ENCODE measurements at regions not wholly inside any gene's neighbourhood (a gene's known extent, or its start where the extent isn't known, plus 50 kb on each side); places are given as distances from the start of the nearest gene placed in this dataset.
"Not testable (repeated sequence)": the region's sequence is repeated elsewhere in the genome, so short reads cannot be mapped to it uniquely, and the experiment has no call there.

DNA sequence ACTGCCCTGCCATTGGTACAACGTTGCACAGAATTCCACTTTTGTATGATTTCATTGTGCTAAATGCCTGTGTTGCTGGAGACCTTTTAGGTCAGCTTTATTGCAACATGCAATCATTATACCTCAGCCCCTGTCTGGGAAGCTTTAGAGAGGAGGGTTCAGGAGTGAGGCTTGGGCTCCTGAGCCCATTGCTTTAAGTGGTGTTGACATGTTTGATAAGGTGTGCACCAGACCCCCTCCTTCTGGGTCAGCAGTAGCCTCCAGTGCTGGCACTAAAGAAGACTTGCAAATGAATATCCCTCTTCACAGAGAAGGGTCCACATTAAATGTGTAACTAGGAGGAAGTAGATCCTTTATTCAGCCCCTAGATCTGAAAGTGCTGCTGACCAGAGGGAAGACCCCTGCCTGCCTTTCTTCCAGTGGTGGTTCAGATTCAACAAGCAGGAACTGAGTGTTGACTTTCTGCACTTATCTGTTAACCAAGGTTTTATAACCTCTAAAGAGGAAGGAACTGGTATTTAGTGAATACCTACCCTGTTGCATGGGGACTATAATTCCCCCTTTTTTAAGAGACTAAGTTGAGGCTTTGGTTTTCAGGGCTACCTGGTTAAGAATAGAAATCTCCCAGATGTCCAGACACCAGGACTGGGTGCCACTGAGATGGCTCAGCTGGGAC, 369.4 kb upstream of the IGFBP3 start:
- DNase-seq (ENCODE audit: low spot score) = no peak

DNA sequence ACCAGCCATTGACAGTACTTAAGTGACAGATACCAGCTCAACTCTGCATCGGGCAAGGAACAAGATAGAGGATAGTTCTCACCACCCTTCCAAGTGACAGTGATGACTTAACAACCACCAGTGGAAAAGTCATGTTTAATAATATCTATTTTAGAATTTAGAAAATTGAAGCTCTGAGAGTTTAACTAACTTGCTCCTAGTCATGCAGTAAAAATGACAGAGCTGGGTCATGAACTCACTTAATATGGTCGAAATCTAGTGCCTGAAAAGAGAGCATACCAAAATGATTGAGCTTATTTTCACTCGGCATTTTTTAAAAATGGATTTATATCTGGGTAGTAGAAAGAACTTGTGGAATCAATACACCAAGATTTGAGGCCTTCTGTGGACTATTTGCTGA, 367.8 kb upstream of the IGFBP3 start:
- no peak for DNase-seq (ENCODE audit: low spot score)

DNA sequence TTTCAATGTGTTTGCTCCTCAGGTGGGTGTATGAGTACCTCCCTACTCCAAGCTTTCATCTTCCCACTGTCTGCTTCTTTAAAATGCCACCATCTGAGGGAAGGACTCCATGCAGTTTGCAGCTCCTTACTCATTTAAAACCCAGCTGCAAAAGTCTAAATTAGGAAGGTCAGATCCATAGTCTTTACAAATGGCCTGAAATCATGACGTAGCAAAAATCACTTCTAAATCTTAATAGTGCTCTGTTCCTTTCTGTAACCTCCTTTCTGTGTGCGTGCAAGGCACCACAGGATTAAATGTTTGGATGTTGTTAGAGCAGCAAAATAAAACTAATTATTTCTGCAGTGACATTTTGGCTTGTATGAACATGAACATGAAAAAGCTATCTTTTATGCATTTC, 366.9 kb upstream of the IGFBP3 start:
- no peak for DNase-seq (ENCODE audit: low spot score)

DNA sequence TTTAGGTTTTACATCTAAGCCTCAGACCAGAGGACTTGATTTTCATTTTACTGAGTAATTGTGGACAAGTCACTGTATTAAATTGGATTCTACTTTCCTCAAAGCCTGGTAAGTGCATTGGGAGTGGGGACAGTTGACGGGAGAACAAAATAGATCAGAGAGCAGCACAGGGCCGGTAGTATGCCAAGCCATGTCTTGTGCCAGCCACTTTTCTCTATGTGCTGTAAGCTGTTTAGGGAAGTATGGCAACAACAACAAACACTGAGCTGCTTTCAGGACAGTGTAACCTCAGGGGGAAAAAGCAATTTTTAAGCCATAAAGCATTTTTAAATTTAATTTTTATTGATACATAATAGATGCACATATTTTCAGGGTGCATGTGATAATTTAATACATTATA, 365.9 kb upstream of the IGFBP3 start:
- DNase-seq (ENCODE audit: low spot score) = no peak

DNA sequence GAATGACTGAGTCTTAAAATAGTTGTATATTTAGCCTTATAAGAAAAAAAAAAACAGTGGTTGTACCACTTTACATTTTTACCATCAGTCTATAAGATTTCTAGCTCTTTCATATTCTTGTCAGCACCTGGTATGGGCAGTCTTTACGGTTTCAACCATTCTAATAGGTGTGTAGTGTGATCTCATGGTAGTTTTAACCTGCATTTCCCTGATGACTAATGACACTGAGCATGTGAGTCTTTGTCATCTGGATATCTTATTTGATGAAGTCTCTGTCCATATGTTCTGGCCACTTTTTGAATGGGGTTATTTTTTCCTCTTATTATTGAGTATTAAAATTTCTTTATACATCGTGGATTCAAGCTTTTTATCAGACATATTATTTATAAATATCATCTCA, 365.3 kb upstream of the IGFBP3 start:
- no peak for DNase-seq (ENCODE audit: low spot score)

DNA sequence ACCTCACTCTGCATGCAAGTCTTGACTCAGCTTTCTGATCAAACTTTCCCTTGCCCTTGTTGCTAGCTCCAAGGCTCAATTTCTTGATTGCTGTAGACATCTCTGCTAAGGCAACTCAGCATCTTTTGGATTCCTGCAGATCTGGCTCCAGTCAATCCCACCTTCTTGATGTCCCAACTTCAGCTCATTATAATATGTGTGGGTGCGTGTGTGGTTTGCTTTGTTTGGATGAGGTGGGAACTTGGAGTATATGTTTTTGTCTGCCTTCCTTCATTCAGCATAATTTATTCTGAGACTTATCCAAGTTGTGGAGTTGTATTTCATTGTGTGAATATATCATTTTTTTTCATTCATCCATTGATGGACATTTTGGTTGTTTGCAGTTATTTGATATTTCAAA, 364.8 kb upstream of the IGFBP3 start:
- no peak for DNase-seq (ENCODE audit: low spot score)

DNA sequence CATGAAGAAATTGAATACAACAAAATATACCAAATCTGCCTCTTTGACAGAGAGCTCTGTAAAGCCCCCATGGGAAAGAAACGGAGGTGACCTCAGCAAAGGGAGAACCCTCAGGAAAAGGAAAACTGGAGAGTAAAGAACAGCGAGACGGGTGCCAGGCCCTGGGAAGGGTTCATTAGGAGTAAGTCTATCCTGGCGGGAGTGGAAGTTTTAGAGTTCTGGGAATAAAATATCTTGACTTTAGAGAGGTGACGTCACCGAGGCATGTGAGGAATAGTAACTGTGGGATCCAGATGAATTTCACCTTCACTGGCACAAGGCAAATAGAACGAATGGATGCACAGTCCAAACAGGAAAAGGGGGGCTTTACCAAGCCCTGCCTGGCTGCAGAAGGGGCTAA, 362.8 kb upstream of the IGFBP3 start:
- no peak for DNase-seq (ENCODE audit: low spot score)

DNA sequence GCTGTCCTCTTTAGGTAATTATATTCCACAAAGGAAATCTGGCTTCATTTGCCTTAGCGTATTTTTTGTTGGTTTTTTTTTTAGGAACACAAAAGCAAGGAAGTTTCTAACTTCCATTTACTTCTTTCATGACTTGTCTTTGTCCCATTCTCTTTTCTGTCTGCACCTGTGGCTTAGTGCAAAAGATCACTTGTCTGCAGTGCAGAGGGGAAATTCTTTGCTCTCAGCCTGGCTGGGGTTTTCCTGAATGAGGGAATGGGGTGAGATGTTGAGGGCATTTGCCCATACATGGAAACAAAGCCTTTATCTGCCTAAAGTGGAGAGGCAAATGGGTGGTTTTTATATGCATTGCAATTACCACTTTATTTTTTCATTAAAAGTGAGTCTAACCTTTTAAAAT, 361.1 kb upstream of the IGFBP3 start:
- DNase-seq (ENCODE audit: low spot score) = no peak

DNA sequence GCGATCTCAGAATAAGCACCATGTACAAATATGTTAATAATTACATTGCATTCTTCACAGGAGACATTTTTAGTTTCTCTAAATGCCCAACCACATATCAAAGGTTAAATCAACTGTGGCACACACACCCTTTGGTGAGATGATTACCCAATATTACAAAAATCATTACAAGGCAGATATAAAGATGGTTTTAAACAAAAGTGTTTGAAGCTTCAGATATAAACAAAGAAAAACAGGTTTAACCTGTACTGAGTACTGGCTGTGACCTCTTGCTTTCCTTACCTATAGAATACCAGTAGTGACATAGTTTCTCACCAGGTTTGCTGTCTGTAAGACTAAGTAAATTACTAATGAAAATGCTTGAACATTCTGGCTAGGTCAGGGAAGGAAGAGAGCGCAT, 360.0 kb upstream of the IGFBP3 start:
- DNase-seq (ENCODE audit: low spot score) = no peak

DNA sequence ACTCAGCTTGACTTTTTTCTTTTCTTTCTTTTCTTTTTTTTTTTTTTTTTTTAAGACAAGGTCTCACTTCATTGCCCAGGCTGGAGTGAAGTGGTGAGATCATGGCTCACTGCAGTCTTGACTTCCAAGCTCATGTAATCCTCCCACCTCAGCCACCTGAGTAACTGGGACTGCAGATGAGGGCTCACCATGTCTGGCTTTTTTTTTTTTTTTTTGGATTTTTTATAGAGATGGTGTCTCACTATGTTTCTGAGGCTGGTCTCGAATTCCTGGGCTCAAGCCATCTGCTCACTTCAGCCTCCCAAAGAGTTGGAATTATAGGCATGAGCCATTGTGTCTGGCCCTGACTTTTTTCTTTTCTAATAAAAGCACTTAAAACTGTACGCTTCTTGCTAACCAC, 358.2 kb upstream of the IGFBP3 start:
- no peak for DNase-seq (ENCODE audit: low spot score)

DNA sequence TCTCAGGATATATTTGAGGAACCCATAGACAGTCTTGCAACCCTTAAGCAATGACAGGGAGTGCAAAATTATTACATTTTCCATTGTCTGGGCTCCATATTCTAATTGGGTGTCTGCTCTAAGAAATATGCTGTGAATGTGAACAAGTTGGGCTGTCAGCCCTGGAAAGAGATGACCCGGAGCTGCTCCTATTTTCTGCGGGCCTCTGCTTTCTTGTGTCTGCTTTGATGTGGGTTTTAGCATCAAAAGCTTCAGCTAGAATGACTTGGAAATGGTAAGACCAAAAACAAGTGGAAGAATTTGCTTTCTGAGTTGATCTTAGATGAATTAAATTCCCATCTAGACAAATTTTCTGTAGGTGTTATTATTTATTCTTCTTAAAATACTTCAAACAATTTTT, 343.6 kb upstream of the IGFBP3 start:
- no peak for DNase-seq (ENCODE audit: low spot score)

DNA sequence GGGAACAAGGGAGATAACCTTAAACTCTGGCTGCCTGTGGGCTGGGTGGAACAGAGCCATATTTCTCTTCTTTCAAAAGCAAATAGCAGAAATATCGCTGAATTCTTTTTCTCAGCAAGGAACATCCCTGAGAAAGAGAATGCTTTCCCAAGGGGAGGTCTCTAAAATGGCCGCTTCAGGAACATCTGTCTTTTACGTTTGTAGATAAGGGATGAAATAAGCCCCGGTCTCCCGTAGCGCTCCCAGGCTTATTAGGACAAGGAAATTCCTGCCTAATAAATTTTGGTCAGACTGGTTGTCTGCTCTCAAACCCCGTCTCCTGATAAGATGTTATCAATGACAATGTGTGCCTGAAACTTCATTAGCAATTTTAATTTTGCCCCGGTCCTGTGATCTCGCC, 340.6 kb upstream of the IGFBP3 start:
- not testable (repeated sequence) for DNase-seq (ENCODE audit: low spot score)

DNA sequence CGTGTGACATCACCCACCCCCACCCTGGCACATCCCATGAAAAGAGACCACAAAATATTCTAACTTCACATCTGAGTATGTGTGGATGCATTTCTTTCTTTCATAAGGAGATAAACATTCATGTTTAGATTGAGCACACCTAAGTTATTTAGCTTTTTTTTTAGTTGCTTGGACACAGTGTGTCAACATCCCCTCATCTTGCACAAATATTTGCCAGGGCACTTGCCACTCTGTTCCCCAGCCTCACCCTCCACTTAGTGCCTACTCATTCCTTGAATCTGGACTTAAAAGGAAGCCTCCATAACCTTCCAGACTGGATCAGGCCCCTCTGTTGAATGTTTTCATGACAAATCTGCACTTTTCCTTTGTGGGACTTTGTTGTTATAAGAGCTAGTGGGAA, 338.9 kb upstream of the IGFBP3 start:
- DNase-seq (ENCODE audit: low spot score) = no peak

DNA sequence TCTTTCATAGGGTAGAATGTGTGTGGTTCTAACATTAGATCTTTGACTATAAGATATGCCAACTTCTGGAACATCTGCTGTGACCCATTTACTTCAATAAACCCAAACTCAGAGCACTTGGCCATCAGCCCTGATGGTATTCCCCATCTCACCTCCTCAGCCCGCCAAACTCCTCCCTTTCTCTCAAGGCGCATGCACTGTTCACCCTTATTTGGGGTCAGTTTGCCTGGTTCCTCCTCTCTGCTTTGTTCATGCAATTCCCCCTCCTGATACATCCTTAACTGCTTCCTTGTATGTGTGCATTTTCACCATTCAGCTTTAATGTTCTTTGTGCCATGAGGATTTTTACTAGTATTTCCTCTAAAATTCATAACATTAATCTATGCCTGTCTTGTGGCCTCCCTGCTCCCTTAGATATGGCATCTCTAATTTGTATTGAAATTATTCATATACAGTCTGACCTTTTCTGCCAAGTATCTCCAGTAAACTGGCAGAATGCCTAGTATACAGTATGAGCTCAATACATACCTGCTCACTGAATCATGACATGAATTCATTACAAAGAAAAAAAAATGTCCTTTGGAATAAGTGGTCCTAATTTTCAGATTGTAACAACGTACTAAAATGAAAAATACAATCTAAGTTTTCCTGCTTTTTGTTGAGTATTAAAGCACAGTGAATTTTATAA, 336.8 kb upstream of the IGFBP3 start:
- DNase-seq (ENCODE audit: low spot score) = no peak

DNA sequence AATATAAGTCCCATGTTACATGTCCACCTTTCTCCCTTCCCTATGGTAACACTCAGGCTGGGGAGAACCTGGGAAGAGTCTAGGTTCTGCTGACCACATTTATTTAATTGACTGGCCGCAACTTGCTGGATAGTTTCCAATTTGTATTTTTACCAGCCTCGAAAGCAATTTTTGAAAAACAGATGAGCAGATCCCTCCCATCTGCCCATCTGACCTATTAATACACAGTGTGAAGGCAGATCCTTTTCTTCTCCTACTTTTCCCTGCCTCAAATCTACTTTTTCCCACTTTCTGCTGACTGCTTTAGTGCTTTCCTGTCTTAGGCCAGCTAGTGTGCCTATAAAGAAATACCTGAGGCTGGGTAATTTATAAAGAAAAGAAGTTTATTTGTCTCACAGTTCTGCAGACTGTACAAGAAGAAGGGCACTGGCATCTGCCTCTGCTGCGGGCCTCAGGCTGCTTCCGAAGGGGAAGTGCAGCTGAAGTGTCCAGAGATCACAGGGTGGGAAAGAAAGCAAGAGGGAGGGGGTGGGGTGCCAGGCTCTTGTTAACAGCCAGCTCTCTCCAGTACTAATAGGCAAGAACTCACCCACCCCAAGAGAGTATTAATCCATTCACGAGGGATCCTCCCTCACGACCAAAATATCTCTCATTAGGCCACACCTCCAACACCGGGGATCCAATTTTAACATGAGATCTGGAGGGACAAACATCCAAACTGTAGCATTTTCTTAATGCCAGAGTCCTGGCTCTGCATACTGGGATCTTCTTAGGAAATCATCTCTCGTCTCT, 336.0 kb upstream of the IGFBP3 start:
- no peak for DNase-seq (ENCODE audit: low spot score)

DNA sequence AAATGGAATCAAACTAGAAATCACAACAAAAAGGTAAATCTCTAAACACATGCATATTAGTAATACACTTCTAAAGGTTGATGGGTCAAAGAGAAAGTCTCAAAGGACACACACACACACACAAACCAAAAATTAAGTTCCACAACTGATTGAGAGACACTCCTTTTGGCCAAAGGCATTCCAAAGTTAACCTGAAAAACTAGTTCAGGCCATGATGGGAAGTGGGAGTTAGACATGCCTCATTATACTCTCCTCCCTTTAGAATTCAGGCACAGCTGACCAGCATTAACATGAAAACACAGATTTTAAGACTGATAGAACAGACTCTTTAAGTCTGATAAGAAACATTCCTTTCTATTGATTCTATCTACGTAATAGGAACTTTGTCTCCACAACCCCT, 332.4 kb upstream of the IGFBP3 start:
- DNase-seq (ENCODE audit: low spot score) = no peak

DNA sequence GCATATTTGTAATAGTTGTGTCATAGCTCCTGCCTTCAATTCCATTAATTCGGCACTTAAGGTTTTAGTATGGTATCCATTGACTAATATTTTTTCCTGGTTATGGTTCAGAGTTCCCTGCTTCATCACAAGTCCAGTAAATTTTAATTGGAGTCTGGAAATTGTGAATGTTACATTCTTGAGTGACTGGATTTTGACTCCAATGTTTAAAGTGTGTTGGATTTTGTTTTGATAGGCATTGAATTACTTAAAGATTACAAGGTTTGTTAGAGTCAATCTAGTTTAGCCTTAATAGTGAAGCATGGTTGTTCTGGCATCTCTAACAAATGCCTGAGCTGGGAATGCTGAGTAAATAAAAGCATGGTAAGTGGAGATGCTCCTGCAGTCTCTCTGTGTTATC, 326.6 kb upstream of the IGFBP3 start:
- no peak for DNase-seq (ENCODE audit: low spot score)

DNA sequence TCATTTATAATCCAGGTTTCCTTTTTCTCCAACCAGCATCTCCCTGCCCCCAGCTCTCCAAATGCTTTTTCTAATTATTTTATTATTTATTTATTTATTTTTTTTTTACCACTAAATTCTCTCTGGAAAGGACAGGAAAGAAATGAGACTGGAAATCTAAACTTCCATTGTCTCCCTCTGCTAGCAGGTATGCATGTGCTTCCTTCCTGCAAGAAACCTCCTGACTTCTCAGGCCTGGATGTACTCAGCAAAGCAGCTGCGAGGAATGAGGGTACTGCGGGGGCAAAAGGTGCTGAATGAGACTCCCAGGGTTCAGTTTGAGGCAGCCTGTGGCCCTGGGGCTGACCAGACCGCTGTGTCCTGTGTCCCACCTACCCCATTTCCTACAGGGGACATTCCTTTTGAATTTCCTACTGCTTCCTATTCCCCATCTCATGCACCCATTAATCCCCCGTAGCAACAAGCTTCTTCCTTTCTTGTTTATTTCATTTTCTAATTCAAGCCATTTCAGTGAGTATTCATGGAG, 324.6 kb upstream of the IGFBP3 start:
- DNase-seq (ENCODE audit: low spot score) = no peak

DNA sequence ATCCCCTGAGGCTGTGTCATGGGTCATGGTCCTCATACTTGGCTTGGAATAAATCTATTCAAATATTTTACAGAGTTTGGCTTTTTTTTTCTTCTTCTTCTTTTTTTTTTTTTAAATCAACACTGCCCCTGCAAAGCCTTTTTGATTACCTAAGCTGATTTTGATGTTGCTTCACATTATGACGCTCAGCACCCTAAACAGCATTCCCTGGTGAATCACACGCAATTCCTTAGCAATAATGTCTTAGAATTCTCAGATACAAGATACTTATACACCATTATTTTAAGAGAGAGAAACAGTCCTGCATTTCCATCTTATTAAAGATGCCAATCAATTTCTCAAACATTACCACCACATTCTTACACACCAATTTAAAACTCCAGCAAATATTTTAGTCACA, 323.7 kb upstream of the IGFBP3 start:
- DNase-seq (ENCODE audit: low spot score) = no peak

DNA sequence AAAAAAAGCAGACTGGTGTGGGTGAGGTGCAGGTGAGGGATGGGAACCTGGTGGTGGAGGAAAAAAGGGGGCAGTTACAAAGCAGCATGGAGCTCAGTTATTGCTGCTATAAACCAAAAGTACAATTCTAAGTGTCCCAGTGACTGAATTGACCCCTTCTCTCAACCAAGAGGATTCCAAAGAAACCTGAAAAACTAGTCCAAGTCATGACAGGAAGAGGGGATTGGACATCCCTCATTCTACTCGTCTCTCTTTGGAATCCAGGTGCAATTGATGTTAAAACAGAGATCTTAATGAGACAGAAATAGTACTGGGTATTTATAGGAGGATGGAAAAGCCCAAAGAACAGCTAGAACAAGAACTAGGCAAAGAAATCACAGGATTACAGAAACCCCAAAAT, 322.3 kb upstream of the IGFBP3 start:
- DNase-seq (ENCODE audit: low spot score) = no peak

DNA sequence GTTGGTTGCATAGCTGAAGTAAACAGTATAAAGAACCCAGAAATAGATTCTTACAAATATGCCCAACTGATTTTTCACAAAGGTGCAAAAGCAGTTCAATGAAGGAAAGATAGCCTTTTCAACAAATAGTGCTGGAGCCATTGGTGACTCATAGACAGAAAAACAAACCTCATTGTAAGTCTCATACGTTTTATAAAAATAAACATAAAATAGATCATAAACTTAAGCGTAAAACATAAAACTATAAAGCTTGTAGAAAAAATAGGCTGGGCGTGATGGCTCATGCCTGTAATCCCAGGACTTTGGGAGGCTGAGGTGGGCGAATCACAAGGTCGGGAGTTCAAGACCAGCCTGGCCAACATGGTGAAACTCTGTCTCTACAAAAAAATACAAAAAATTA, 318.8 kb upstream of the IGFBP3 start:
- no peak for DNase-seq (ENCODE audit: low spot score)

DNA sequence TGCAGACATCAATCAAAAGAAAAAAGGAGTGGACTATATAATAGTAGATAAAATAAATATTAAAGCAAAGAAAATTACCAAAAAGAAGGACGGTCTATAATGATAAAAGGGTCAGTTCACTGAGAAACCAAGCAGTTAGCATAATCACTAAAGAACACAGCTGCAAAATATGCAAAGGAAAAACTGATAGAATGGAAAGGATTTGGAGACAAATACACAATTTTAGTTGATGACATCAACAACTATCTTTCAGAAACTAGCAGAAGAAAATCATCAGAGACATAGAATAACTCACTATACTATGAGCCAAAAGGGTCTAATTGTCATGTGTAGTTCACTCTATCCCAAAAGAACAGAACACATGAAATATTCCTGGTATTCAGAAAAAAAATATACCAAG, 316.4 kb upstream of the IGFBP3 start:
- no peak for DNase-seq (ENCODE audit: low spot score)
